Fibroblast of lung (primary cell): ENCODE measurements at regions not wholly inside any gene's neighbourhood (a gene's known extent, or its start where the extent isn't known, plus 50 kb on each side); places are given as distances from the start of the nearest gene placed in this dataset.

ENCODE experiments used
- CTCF ChIP-seq, 2 donors: IDR thresholded peaks in 1 of 2; conservative IDR thresholded peaks in 1 of 2; 1 replicate in 1 of 2; 2 replicates in 1 of 2; pipeline ENCODE4 v1.5.1; 2011 to 2012; ENCODE audit warnings: low read length in 2 of 2, control low read depth in 1 of 2, inconsistent platforms in 1 of 2, low read depth in 1 of 2, mild to moderate bottlenecking in 1 of 2
- EZH2 ChIP-seq: IDR thresholded peaks from 2 replicates; pipeline ENCODE4 v1.5.1; 2012; ENCODE audit warnings: low read length, control low read depth, mild to moderate bottlenecking; ENCODE audit errors: missing control alignments

- TF ChIP-seq CTCF (conservative IDR thresholded peaks at IDR 0.05 in 1 of 2, IDR thresholded peaks at IDR 0.05 in 1 of 2; ENCODE audit: low read depth in 1 of 2, low read length in 2 of 2) (no peak), EZH2 (no peak)
Observed at GRCh38 chr3:152204218-152204617, 64.5 kb upstream of the MBNL1 start.
